GM23338 (cell line): ENCODE measurements at regions not wholly inside any gene's neighbourhood (a gene's known extent, or its start where the extent isn't known, plus 50 kb on each side); places are given as distances from the start of the nearest gene placed in this dataset.

Experiments used
- ATAC-seq: fragments of 200-7000 bp; cut with Tn5 transposase; 3 replicates; pipeline ENCODE4 v1.9.1; 2020
- DNase-seq: peaks from one replicate; pipeline ENCODE4 v3.0.0-alpha.2; 2015; ENCODE audit warnings: low spot score
- H2AFZ ChIP-seq: fragments of 200-600 bp; sonication (generic); 2 replicates; pipeline ENCODE4 v1.8.0; 2016; ENCODE audit warnings: antibody characterized with exemption, mild to moderate bottlenecking, moderate library complexity
- H3F3A ChIP-seq: fragments of 200-600 bp; sonication (generic); replicated peaks from 2 replicates; pipeline ENCODE4 v1.8.0; 2017; ENCODE audit warnings: antibody characterized with exemption, mixed run types, low read depth
- H3K27ac ChIP-seq: fragments of 200-600 bp; sonication (generic); 2 replicates; pipeline ENCODE4 v1.6.1; 2016; ENCODE audit warnings: low read depth
- H3K27me3 ChIP-seq: fragments of 200-600 bp; sonication (generic); 2 replicates; pipeline ENCODE4 v1.8.0; 2016; ENCODE audit warnings: mild to moderate bottlenecking, mixed run types, moderate library complexity; ENCODE audit not compliant: insufficient read depth
- H3K36me3 ChIP-seq: fragments of 200-600 bp; sonication (generic); 2 replicates; pipeline ENCODE4 v1.8.0; 2016; ENCODE audit warnings: mild to moderate bottlenecking; ENCODE audit not compliant: insufficient read depth
- H3K4me1 ChIP-seq: fragments of 200-600 bp; sonication (generic); 2 replicates; pipeline ENCODE4 v1.8.0; 2016; ENCODE audit warnings: mild to moderate bottlenecking, moderate library complexity; ENCODE audit not compliant: insufficient read depth
- H3K4me2 ChIP-seq: fragments of 200-600 bp; sonication (generic); 2 replicates; pipeline ENCODE4 v1.7.1; 2017; ENCODE audit warnings: mixed run types
- H3K4me3 ChIP-seq: fragments of 200-600 bp; sonication (generic); 2 replicates; pipeline ENCODE4 v1.6.1; 2016; ENCODE audit warnings: mixed run types
- H3K79me2 ChIP-seq: fragments of 200-600 bp; sonication (generic); replicated peaks from 2 replicates; pipeline ENCODE4 v1.8.0; 2017; ENCODE audit warnings: mild to moderate bottlenecking; ENCODE audit not compliant: insufficient read depth
- H3K9me2 ChIP-seq: fragments of 200-600 bp; sonication (generic); 2 replicates; pipeline ENCODE4 v1.8.0; 2017; ENCODE audit not compliant: insufficient read depth
- H4K20me1 ChIP-seq: fragments of 200-600 bp; sonication (generic); replicated peaks from 2 replicates; pipeline ENCODE4 v1.8.0; 2017; ENCODE audit warnings: mild to moderate bottlenecking; ENCODE audit not compliant: insufficient read depth
- H3K27ac Mint-ChIP-seq: 2 replicates; pipeline ENCODE4 v1.8.0; 2020; ENCODE audit warnings: inconsistent platforms, mild to moderate bottlenecking, moderate library complexity, mixed read lengths
- H3K27me3 Mint-ChIP-seq: 3 replicates; pipeline ENCODE4 v1.8.0; 2022; ENCODE audit warnings: low read depth, mild to moderate bottlenecking, moderate library complexity, mixed read lengths, inconsistent platforms; ENCODE audit not compliant: insufficient read depth, poor library complexity
- H3K36me3 Mint-ChIP-seq: 3 replicates; pipeline ENCODE4 v1.8.0; 2021; ENCODE audit warnings: low read depth, mild to moderate bottlenecking, inconsistent platforms, moderate library complexity, mixed read lengths
- H3K4me1 Mint-ChIP-seq: 3 replicates; pipeline ENCODE4 v1.8.0; 2020; ENCODE audit warnings: mild to moderate bottlenecking, inconsistent platforms, mixed read lengths
- H3K4me3 Mint-ChIP-seq: 3 replicates; pipeline ENCODE4 v1.8.0; 2021; ENCODE audit warnings: moderate library complexity, mild to moderate bottlenecking, inconsistent platforms, mixed read lengths
- H3K9me3 Mint-ChIP-seq: 3 replicates; pipeline ENCODE4 v1.8.0; 2020; ENCODE audit warnings: moderate library complexity, mild to moderate bottlenecking, inconsistent platforms, mixed read lengths
- CREB1 ChIP-seq: fragments of 250-450 bp; sonication (Bioruptor Pico); IDR thresholded peaks from 2 replicates; pipeline ENCODE4 v1.5.0; 2020; ENCODE audit warnings: low read depth, mild to moderate bottlenecking, moderate library complexity
- EZH2phosphoT487 ChIP-seq: fragments of 200-600 bp; sonication (generic); IDR thresholded peaks from one replicate; pipeline ENCODE4 v1.8.1; 2018; ENCODE audit warnings: antibody characterized with exemption; ENCODE audit not compliant: unreplicated experiment
- JUNB ChIP-seq: IDR thresholded peaks from one replicate; pipeline ENCODE4 v1.6.1; 2016; ENCODE audit warnings: antibody characterized with exemption; ENCODE audit not compliant: unreplicated experiment
- NANOG ChIP-seq: IDR thresholded peaks from 2 replicates; pipeline ENCODE4 v1.6.1; 2016; ENCODE audit warnings: antibody characterized with exemption, borderline replicate concordance
- ZNF331 ChIP-seq: fragments of 250-450 bp; sonication (Bioruptor Pico); IDR thresholded peaks from 2 replicates; pipeline ENCODE4 v1.5.0; 2020; ENCODE audit warnings: low read depth, mild to moderate bottlenecking, moderate library complexity
- TF ChIP-seq, protein P1 (sequence below): fragments of 250-450 bp; sonication (Bioruptor Pico); IDR thresholded peaks from 2 replicates; pipeline ENCODE4 v1.5.0; 2020; ENCODE audit warnings: mild to moderate bottlenecking, moderate library complexity

DNA sequence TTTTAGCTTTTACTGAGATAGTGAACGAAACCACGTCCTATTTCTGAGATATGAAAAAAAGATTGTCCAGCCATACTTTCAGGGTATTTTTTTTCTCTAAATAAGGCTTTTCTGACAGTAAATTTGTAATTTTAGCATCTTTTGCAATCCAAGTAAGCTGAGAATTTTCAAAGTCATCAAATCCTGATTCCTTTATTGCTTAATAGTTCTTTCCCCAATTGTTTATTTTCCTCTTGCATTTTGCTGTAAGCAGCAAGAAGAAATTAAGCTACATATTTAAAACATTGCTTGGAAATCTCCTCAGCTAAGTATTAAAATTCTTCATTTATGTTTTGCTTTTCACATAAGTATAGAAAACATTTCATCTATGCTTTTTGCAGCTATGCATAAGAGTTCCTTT is 493.3 kb upstream of the CCDC179 start (continued):
- TF ChIP-seq, protein P1, sequence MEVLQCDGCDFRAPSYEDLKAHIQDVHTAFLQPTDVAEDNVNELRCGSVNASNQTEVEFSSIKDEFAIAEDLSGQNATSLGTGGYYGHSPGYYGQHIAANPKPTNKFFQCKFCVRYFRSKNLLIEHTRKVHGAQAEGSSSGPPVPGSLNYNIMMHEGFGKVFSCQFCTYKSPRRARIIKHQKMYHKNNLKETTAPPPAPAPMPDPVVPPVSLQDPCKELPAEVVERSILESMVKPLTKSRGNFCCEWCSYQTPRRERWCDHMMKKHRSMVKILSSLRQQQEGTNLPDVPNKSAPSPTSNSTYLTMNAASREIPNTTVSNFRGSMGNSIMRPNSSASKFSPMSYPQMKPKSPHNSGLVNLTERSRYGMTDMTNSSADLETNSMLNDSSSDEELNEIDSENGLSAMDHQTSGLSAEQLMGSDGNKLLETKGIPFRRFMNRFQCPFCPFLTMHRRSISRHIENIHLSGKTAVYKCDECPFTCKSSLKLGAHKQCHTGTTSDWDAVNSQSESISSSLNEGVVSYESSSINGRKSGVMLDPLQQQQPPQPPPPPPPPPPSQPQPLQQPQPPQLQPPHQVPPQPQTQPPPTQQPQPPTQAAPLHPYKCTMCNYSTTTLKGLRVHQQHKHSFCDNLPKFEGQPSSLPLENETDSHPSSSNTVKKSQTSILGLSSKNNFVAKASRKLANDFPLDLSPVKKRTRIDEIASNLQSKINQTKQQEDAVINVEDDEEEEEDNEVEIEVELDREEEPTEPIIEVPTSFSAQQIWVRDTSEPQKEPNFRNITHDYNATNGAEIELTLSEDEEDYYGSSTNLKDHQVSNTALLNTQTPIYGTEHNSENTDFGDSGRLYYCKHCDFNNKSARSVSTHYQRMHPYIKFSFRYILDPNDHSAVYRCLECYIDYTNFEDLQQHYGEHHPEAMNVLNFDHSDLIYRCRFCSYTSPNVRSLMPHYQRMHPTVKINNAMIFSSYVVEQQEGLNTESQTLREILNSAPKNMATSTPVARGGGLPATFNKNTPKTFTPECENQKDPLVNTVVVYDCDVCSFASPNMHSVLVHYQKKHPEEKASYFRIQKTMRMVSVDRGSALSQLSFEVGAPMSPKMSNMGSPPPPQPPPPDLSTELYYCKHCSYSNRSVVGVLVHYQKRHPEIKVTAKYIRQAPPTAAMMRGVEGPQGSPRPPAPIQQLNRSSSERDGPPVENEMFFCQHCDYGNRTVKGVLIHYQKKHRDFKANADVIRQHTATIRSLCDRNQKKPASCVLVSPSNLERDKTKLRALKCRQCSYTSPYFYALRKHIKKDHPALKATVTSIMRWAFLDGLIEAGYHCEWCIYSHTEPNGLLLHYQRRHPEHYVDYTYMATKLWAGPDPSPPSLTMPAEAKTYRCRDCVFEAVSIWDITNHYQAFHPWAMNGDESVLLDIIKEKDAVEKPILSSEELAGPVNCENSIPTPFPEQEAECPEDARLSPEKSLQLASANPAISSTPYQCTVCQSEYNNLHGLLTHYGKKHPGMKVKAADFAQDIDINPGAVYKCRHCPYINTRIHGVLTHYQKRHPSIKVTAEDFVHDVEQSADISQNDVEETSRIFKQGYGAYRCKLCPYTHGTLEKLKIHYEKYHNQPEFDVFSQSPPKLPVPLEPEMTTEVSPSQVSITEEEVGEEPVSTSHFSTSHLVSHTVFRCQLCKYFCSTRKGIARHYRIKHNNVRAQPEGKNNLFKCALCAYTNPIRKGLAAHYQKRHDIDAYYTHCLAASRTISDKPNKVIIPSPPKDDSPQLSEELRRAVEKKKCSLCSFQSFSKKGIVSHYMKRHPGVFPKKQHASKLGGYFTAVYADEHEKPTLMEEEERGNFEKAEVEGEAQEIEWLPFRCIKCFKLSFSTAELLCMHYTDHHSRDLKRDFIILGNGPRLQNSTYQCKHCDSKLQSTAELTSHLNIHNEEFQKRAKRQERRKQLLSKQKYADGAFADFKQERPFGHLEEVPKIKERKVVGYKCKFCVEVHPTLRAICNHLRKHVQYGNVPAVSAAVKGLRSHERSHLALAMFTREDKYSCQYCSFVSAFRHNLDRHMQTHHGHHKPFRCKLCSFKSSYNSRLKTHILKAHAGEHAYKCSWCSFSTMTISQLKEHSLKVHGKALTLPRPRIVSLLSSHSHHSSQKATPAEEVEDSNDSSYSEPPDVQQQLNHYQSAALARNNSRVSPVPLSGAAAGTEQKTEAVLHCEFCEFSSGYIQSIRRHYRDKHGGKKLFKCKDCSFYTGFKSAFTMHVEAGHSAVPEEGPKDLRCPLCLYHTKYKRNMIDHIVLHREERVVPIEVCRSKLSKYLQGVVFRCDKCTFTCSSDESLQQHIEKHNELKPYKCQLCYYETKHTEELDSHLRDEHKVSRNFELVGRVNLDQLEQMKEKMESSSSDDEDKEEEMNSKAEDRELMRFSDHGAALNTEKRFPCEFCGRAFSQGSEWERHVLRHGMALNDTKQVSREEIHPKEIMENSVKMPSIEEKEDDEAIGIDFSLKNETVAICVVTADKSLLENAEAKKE (CRISPR knock-in tag): no peak
- TF ChIP-seq NANOG (no peak), JUNB (no peak), ZNF331 (CRISPR knock-in tag) (no peak), CREB1 (CRISPR knock-in tag) (no peak), EZH2phosphoT487 (no peak)

DNA sequence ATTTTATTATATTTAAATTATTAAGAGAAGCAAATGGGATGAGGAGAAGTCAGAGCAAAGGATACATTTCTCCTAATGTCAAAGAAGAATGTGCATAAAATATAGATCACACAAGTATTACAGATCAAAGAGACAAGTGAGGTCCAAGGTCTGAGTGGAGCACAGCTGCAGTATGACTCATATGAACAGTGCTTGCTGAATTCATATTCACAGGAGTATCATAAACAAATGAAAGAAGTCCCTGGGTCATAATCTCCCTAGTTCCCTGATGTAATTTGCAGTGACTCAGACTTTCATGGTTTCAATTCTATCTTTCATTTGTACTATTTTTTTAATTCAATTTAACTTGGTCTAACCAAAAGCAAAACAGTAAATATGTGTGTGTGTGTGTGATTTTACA is 499.0 kb upstream of the CCDC179 start:
- Mint-ChIP-seq H3K27ac (no peak overlapping the region), H3K9me3 (peaks cover 6% of the 10 kb centered on the region; the same call in 2 of the 3 replicates), H3K36me3 (peaks cover 6% of the 10 kb centered on the region; the same call in 2 of the 3 replicates), H3K27me3 (peaks cover 2% of the 10 kb centered on the region), H3K4me3 (no peak overlapping the region), H3K4me1 (peaks cover 3% of the 10 kb centered on the region; the same call in 1 of the 3 replicates)
- Histone ChIP-seq H3K9me2 (peaks cover 3% of the 10 kb centered on the region; the same call in 1 of the 2 replicates), H3K4me2 (no peak overlapping the region), H3K4me3 (no peak overlapping the region), H3K27ac (no peak overlapping the region), H2AFZ (no peak overlapping the region), H3K4me1 (no peaks in the 10 kb centered on the region), H3K79me2 (no peaks in the 10 kb centered on the region), H3K36me3 (no peaks in the 10 kb centered on the region), H3F3A (no peaks in the 10 kb centered on the region), H4K20me1 (no peaks in the 10 kb centered on the region), H3K27me3 (no peaks in the 10 kb centered on the region)
- no peak for TF ChIP-seq JUNB
- ATAC-seq (no peak), DNase-seq (no peak)
